RWPE1 (cell line): ENCODE measurements at regions not wholly inside any gene's neighbourhood (a gene's known extent, or its start where the extent isn't known, plus 50 kb on each side); places are given as distances from the start of the nearest gene placed in this dataset.

Source experiments
- CTCF ChIA-PET: fragments of 350-600 bp; sonication (Branson Sonifier 250); formaldehyde crosslinking; extraction: SDS; loops from one replicate; lab custom pipeline; 2021; lab: Yijun Ruan, JAX
- POLR2A ChIA-PET: fragments of 400-600 bp; formaldehyde crosslinking; extraction: SDS; loops from one replicate; lab custom pipeline; 2020; ENCODE audit warnings: antibody characterized with exemption; ENCODE audit not compliant: low non-redundant PET; lab: Yijun Ruan, JAX
- DNase-seq: peaks from one replicate; pipeline ENCODE4 v3.0.0; 2012; ENCODE audit warnings: low spot score
- H3K27ac ChIP-seq: fragments of 450-650 bp; 2 replicates; pipeline ENCODE4 v1.5.1; 2017
- CTCF ChIP-seq: fragments of 450-650 bp; conservative IDR thresholded peaks from 2 replicates; pipeline ENCODE4 v1.5.1; 2017; ENCODE audit warnings: low read depth, mild to moderate bottlenecking

GRCh38 chr13:99907627-99908026 lies 63.9 kb downstream of the ZIC5 start:
- POLR2A ChIA-PET, result no interaction called here

GRCh38 chr13:99907038-99907437 lies 64.5 kb downstream of the ZIC5 start:
- ChIA-PET POLR2A (no interaction called here), CTCF (interaction anchor here (1.7 kb wide), 1 partner anchor 9 kb away, joined by 7 read pairs; no protein-coding TSS in a partner anchor)
- no peak for DNase-seq
- H3K27ac ChIP-seq, result no peak overlapping the region
- no peak for TF ChIP-seq CTCF

More at GRCh38 chr13:99907627-99908026, 63.9 kb downstream of the ZIC5 start:
- CTCF ChIA-PET, result interaction anchor here (0.7 to 1.7 kb wide), 2 partner anchors 9 to 262 kb away, joined by 3 to 7 read pairs; no protein-coding TSS in a partner anchor
- no peak overlapping the region for H3K27ac ChIP-seq
- no peak for DNase-seq
- TF ChIP-seq CTCF, result no peak

- POLR2A ChIA-PET, result interaction anchor here (0.6 kb wide), 2 partner anchors 9 to 250 kb away, joined by 3 to 4 read pairs; no protein-coding TSS in a partner anchor
- DNase-seq, result no peak
- CTCF ChIA-PET, result interaction anchor here (0.6 kb wide), 1 partner anchor 229 kb away, joined by 3 read pairs; no protein-coding TSS in a partner anchor
- H3K27ac ChIP-seq, result no peak overlapping the region
- no peak for TF ChIP-seq CTCF
Measured at GRCh38 chr13:99905814-99906213, 65.8 kb downstream of the ZIC5 start.

GRCh38 chr13:99905224-99905623 lies 66.3 kb downstream of the ZIC5 start:
- ChIA-PET POLR2A (interaction anchor here (0.6 kb wide), 2 partner anchors 9 to 249 kb away, joined by 3 to 4 read pairs; no protein-coding TSS in a partner anchor), CTCF (interaction anchor here (0.6 to 1.1 kb wide), 3 partner anchors 12 to 228 kb away, joined by 3 to 5 read pairs (median 3); no protein-coding TSS in a partner anchor)
- H3K27ac ChIP-seq, result no peak overlapping the region
- DNase-seq, result no peak
- no peak for TF ChIP-seq CTCF

GRCh38 chr13:99903140-99903539 lies 68.4 kb downstream of the ZIC5 start:
- H3K27ac ChIP-seq, result no peak overlapping the region
- DNase-seq, result no peak
- POLR2A ChIA-PET, result interaction anchor here (0.7 kb wide), 1 partner anchor 395 kb away, joined by 3 read pairs; no protein-coding TSS in a partner anchor
- TF ChIP-seq CTCF, result no peak
- CTCF ChIA-PET, result no interaction called here

- DNase-seq, result no peak
- TF ChIP-seq CTCF, result no peak
- H3K27ac ChIP-seq, result no peak overlapping the region
- ChIA-PET CTCF (no interaction called here), POLR2A (no interaction called here)
Measured at GRCh38 chr13:99902657-99903056, 68.9 kb downstream of the ZIC5 start.
